Stimulated activated CD4-positive, alpha-beta T cell treated with anti-CD3 and anti-CD28 coated beads, Interleukin-4, amount 100 ng/mL, for 24 hours (primary cell): ENCODE measurements at regions not wholly inside any gene's neighbourhood (a gene's known extent, or its start where the extent isn't known, plus 50 kb on each side); places are given as distances from the start of the nearest gene placed in this dataset.
"Not testable (repeated sequence)": the region's sequence is repeated elsewhere in the genome, so short reads cannot be mapped to it uniquely, and the experiment has no call there.

Experiments used
- DNase-seq: peaks from one replicate; pipeline ENCODE4 v3.0.0-alpha.2; 2020

DNA sequence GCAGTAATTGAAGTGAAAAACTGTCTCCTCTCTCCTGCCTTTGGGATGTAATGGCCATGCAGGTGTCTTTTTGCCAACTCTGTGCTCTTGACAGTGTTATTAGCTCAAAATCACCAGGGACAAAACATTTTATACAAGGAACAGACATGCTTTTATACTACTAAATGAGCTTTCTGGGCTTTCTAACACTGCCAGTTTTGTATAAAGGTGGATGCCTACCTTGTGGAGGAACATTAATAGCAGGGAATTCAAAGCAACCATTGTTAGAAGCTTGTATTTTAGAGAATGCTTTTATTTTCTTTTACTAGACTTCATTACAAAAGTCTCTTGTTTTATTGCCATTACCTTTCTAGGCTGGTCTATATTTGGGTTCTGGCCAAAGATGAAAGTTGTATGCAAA, 54.7 kb upstream of the ARSJ start:
- no peak for DNase-seq

DNA sequence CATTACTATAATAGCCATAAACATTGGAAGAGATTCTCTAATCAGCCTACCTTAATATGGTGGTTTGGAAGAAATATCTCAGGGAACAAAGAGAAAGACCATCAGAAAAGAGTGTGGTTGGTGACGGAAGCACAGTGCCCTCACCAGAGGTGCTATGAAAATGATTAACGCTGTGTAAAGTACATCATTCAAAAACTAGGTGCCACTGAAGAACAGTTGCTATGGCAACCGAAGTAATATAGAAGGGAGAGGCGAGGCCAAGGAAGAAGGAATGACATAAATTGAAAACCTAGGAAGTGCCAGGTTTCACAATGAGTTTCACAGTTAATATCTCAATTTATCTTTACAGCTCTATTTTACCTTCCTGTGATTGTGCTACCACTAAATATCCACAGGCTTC, 57.0 kb upstream of the ARSJ start:
- no peak for DNase-seq

DNA sequence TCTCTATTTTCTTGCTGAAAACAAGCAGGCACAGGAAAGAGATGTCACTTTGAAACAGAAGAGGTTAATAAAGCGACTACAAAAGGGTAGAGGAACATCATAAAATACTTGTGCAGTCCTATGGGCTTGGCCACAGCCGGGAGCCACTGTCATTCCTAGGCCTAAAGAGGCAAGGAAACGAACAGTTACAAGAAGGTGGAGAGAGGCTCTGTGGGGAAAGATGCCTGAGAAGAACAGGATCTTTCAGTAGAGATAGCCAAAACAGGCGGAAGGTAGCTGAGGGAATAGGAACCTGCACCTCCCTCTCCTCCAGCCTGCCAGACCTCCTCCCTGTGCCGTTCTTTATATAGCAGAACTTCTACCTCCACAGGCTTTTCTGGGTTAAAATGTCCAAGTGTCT, 57.4 kb upstream of the ARSJ start:
- no peak for DNase-seq

DNA sequence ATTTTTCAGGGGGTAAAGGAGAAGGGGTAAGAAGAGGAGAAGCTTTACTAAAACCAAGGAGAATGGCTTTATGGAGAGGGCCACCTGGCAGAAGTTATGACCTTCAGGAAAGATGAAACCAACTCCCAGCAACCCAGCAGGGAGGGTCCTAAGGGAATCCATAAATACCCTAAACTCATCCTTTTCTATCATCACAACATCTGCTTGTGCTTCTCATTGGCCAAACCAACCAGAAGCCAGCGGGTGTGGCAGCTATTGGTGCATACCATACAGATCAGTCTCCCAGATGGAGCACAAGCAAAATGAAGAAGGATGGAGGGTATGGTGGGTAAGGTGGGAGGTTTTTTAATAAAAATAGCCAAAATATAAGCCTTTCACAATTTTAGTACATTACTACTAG, 58.5 kb upstream of the ARSJ start:
- no peak for DNase-seq

DNA sequence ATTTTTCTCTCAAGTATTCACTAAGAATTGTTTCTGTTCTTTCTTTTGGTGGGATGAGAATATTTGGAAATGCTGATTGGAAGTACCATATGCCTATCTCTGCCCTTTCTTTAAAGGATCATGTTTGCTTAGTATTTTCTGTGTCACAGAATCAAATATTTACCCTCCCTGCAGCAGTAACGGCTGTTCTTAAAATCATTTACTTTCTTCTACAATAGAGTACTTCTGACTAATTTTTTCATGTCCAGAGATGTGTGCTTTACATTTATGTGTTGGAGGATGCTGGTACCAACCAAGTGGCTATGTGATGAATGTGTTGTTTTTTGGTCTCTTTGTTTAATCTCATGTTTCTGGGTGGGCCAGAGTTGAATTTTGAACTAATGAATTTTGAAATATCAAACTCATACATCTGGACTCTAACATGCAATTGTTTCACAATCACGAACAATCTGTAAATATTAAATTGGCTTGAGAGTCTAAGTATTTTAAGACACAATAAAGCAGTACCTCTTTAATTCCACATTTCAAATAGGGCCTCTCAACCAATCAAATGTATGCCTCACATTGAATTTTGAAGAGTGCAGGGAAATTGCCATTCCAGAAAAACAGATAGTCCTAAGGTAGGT, 59.4 kb upstream of the ARSJ start:
- DNase-seq = no peak

DNA sequence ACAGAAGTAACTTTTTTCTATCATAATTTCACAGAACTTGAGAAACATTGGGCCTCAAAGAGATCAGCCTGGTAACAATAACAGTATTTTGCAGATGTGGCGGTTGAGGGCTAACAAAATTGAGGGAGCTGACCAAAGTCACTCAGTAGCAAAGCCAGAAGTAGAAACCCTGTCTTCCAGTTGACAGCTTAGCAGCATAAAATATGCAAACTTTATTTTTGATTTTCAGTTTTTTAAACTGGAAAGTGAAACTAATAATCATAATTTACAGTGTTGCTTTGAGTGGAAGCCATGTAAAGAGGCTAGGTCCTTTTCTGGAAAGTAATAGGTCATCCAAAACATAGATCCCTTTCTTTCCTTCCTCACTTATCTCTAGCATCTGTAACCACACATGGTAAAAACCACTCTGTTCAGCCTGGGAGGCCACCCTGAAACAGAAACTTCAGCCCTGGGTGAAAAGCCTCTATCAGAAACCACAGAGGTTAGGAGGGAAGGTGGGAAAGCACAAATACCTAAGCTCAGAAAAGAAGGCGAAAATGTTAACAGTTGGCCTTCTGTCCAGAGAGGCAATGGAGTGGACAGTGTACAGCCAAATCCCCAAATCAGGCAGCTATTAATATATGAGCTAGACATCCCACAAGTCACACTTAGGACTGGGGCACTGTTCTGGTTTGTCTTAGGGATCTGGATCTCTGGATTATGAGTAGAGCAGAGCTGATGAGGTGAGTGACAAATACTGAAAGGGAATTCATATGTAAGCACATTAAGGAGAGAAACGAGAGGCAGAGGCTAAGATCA, 61.1 kb upstream of the ARSJ start:
- no peak for DNase-seq

DNA sequence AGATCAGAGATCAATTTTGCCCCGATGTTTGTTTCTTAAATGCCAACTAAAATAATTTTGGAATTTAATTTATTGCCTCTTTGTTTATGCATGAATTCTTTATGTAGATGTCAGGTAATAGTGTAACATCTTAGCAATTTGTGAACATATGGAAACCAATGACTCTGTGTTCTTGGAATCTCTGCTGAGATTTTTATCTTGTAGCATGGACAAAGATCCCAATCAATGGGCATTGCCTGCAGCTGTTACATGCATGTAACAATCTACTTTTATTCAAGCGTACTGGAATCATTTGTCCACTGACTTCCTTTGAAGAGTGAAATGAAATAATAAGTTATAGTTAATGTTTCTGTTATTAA, 61.6 kb upstream of the ARSJ start:
- no peak for DNase-seq

DNA sequence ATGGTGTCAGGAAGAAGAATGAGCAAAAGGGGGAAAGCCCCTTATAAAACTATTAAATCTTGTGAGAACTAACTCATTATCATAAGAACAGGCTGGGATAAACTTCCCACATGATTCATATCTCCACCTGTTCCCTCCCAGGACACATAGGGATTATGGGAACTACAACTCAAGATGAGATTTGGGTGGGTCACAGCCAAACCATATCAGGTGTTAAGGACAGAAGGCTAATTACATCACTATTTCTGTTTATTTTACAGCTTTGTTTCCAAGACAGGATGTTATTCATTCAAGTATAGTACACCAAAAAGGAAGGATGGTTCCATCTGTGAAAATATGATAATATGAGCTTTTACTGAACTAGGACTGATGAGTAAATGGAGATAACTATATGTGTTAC, 63.7 kb upstream of the ARSJ start:
- DNase-seq = no peak

DNA sequence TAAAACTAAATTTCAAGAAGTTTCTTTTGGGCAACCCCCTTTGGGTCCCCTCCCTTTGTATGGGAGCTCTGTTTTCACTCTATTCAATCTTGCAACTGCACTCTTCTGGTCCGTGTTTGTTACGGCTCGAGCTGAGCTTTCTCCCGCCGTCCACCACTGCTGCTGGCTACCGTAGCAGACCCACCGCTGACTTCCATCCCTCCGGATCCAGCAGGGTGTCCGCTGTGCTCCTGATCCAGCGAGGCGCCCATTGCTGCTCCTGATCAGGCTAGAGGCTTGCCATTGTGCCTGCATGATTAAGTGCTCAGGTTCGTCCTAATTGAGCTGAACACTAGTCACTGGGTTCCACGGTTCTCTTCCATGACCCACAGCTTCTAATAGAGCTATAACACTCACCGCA, 64.9 kb upstream of the ARSJ start:
- not testable (repeated sequence) for DNase-seq

DNA sequence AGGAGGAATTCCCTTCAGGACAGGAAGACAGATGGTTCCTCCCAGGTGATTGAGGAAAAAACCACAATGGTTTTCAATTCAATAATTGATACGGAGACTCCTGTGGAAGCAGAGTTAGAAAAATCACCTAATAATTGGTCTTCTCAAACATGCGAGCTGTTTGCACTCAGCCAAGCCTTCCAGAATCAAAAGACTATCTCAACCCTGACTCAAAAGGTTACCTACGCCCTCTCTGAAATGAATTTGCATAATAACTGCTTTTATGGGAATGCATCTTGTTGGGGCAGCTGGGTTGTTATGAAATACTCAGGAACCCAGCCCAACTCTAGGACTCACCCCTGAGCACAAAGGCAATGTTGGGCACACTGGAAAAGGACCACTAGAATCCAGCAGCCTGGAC, 66.9 kb upstream of the ARSJ start:
- no peak for DNase-seq

DNA sequence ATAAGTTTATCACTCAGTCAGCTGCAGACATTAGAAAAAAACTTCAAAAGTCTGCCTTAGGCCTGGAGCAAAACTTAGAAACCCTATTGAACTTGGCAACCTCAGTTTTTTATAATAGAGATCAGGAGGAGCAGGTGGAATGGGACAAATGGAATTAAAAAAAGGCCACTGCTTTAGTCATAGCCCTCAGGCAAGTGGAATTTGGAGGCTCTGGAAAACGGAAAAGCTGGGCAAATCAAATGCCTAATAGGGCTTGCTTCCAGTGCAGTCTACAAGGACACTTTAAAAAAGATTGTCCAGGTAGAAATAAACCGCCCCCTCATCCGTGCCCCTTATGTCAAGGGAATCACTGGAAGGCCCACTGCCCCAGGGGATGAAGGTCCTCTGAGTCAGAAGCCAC, 68.7 kb upstream of the ARSJ start:
- not testable (repeated sequence) for DNase-seq

DNA sequence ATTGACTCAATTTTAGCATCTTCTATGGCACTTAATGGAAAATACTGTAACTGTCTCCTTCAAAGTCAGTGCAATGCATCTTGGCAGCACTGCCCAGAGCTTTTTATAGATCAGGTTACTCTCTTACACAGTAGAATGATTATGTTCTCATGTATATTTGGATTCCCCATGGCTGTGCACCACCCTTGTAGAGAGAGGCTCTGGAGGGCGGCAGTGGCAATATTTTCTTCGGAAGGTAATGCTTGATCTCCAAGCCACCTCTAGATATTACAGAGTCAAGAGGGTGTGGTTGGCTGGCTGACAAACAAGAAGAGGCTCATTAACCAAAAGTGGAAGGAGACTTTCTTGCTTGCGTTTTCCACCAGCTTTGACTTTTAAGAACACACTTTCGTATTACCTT, 72.8 kb upstream of the ARSJ start:
- no peak for DNase-seq

DNA sequence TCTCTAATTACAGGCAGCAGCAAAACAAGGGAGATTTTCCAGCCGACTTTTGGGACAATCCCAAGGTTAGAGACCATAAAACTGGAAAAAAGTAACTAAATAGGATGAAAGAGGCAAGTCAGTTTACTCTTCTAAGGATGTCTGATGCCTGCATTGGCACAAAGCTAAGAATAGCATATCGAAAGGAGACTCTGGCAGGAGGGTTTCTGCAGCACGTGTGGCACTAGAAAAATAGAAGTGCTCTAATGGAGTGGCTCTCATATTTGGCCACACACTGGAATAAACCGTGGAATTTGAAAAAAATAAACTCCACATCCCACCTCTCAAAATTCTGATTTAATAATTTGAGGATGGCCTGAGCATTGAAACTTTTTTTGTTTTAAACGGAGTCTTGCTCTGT, 77.2 kb upstream of the ARSJ start:
- DNase-seq = no peak

DNA sequence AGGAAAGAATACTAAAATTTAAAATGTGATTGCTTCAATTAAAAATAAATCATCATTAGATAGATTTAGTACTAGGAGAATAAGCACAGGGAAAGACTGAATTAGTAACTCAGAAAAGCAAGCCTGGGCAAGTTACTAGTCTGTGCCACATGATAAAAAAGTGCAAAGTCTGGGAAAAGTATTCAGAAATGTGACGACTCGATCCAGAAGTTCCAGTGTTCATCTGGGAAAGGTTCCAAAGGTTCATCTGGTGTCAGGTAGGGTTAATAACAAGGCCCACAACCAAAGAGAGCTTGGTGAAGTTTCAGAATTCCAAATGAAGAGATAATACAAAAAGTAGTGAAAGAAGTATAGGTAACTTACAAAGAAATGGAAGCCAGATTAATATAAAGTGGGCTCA, 78.3 kb upstream of the ARSJ start:
- no peak for DNase-seq

DNA sequence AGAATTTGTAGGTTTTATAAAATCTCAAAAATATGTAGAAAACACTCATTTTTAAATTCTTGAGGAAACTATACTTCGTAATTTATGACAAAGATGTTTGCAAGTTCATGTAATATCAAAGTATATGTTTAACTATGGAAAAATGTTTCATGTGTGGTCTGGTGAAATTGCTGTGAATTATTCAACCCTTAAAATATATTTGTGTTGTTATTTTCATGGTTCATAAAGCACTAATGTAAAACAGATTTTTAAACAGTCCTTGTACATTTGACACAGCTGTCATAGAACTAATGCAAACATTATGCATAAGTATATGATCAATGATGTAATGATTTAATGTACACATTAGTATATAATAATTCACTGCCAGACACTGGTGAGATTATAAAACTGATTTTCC, 83.1 kb upstream of the ARSJ start:
- no peak for DNase-seq

DNA sequence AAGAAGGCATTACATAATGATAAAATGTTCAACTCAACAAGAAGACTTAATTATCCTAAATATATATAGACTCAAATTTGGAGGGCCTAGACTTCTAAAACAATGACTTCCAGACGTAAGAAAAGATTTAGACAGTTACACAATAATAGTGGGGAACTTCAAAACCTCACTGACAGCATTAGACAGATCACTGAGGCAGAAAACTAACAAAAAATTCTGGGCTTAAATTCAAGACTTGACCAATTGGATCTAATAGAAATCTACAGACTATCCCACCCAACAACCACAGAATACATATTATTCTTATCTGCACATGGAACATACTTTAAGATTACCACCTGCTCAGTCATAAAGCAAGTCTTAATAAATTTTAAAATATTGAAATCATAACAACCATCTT, 93.3 kb upstream of the ARSJ start:
- DNase-seq = no peak

DNA sequence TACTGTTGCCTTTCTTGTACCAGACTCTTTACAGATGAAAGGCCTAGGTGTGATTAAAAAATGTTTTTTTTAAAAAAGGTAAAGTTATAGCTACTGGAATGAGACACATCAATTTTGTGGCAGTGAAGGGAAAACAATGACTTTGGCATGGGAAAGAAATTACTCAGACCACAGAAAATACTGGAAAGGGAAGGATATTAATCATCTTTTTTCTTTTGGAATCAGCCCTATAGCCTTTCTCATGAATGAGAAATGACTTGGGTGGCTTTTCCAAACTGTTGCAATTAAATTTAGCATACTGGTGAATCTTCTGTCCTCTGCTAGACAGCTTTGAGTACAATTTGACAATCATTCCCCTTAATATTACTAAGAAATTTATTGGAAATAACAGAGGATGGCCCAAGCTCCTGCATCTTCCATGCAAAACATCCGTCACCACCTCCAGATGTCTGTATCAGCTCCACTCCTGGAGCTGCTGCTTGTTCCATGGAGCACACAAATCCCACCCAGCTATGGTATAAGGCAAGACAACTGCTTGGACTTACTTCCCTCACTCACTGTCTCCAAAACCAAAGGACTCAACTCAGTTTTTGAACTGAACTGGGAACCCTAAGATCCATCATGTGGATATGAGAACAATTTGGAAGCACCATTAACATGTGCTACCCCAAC, 97.6 kb upstream of the ARSJ start:
- DNase-seq = no peak

DNA sequence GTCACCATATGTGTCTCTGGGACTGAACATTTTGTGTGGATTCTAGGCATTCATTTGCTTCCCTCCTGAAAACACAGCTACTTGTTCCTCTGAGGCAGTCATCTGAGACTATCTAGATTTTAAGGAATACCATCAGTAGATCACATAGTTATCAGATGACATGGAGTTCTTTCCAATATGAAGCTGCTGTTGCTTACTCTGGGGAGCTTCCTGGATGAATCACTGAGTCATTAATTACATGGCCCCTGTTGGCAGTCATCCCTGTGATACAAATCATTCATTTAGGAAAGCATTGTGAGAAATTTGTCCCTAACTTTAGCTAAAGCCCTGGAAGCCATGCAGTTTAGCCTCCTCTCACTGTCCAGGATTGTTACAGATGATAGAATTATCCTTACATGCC, 98.2 kb upstream of the ARSJ start:
- no peak for DNase-seq

DNA sequence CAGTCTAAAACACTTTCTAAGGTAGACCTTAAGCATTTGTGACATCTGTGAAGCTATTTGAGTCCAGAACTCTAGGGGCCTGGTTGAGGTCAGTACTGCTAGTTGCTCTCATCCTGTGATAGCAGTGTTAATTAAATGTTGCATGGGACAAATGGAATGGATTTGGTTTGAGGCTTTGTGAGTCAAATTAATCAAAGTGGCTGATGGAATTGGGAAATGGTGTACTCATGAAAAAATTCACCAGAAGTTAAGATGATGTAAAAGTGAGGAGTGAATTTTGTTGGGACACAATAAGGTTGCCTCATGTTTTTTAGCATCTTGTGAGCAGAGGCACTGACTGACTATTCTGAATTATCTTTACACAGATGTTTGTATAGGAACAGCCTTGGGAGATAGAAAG, 99.2 kb upstream of the ARSJ start:
- DNase-seq = no peak

DNA sequence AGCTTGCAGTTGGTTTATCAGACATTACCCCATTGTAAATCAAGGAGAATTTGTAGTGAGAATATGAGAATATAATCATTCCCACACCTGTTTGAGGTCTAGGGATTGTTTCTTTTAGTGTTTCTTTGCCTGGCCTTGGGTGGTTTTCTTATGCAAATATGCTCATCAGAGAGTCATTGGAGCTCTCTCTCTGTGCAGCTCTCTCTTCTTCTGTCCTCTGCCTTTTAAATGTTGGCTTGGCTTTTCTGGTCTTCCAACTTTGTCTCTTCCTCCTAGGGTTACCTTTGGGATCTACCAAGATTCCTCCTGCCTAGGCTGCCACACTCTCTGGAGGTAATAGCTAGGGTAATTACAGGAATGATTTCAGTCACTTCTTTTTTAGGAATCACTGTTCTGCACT, 102.3 kb upstream of the ARSJ start:
- DNase-seq = no peak

DNA sequence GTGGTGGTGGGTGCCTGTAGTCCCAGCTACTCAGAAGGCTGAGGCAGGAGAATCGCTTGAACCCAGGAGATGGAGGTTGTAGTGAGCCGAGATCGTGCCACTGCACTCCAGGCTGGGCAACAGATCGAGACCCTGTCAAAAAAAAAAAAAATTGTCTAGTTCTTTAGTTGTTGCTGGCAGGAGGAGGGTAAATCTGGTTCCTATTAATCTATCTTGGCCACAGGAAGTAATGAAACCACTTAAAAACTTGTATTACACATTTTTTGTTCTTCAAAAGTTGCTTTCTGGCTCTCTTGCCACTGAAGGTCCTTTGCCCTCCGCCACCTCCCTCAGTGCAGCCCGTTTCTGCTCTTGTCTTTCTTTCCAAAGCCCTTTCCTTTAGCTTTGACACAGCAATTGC, 102.9 kb upstream of the ARSJ start:
- no peak for DNase-seq

DNA sequence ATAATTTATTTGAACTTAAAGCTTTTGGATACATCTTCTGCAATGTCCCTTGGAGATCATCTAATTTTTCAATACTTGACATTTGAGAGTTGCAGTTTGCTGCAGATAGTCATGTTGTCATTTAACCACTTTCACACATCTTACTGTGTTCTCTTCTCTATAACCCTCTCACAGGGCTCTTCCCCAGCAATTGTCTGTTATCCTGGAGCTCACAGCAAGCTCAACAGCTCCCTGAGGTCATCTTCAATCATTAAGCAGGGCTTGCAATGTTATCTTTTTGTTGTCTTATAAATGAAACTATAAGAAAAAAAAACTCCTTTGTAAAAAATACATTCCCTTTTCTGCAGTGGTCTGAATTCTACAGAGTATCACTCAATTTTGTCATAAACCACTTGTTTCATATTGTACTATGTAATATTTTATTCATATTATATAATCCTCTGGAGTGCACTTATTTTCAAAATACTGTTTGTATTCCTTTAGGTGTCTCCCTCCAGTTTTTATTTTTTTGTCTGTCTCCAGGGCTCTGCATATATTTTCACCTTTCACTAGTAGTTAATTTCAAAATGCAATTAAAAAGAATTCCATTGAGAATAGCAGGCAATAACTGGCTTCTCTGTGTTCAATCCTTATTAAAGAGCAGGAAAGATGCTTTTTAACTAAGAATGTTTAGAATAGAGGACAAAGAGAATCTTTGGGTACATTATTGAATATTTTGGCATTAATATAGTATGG, 106.3 kb upstream of the ARSJ start:
- DNase-seq = no peak

DNA sequence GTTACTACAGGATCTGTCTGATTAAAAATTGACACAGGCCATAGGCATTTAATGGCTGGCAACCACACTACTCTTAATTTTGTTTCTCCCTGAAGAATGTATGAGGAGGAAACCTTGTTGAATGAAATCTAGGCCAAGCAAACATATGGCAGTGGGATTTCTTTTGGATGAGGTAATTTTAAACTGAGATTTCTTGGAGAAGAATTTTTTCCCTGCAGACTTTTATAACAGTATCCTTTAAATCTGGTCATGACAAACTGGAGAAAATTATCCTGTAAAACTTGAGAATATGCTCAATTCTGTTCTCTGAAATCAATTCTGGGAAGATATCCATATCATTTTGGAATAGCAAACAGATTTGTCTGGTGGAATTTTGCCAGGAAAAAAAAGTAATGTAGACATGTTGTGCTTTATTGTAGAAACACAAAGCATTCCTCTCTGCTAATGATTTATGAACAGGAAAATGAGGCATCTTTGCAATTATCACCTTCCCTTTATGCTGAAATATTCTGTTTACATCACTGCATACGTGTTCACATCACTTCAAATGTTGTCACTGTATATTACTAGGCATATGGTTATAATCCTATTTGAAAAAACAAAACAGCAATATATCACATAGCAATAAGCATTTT, 108.3 kb upstream of the ARSJ start:
- no peak for DNase-seq
